ENCODE measurements at regions not wholly inside any gene's neighbourhood (a gene's known extent, or its start where the extent isn't known, plus 50 kb on each side); places are given as distances from the start of the nearest gene placed in this dataset.

DNA sequence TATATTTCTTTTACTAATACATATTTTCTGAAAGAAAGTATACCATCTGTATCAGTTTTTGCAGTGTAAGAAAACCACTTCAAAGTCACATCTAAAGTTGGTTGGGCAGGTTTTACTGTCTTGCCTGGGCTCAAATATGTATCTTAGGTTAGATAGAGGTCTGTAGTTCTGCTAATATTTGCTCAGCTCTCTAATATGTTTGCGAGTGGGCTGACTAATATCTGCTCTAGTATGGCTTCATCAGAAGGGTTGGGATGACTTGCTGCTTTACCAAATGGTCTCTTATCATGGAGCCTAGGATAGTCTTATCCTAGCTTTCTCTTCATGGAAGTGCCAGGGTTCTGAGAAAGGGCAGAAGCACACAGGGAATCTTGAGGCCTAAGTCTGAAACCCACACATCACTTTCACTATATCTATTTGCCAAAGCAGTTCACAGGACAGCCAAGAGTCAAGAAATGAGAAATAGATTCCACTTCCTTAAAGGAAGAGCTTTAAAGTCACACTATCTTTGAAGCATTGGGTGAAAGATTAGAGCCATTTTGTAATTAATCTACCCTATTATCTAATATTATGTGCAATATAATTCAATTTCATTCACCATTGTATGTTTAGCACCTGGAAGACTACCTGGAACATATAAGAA, 610.0 kb downstream of the KCNJ3 start:
- H4K8ac ChIP-seq (ENCODE audit: low read depth in 2 of 2, low read length in 2 of 2), result no peak overlapping the region
- no peak for DNase-seq
- H4K20me1 ChIP-seq (ENCODE audit: insufficient read depth, low read length), result no peaks in the 10 kb centered on the region
- H3K14ac ChIP-seq (replicated peaks; ENCODE audit: low read depth, low read length), result no peak overlapping the region
- no peak overlapping the region for H3K9ac ChIP-seq (ENCODE audit: low read depth, low read length)
- H2BK120ac ChIP-seq (ENCODE audit: low read depth, low read length), result no peak overlapping the region
- no peak overlapping the region for H2BK20ac ChIP-seq (ENCODE audit: low read depth, low read length)
- no peak overlapping the region for H3K18ac ChIP-seq (ENCODE audit: low read depth, low read length)
- no peak overlapping the region for H4K5ac ChIP-seq (ENCODE audit: low read depth, low read length)
- H2AFZ ChIP-seq (replicated peaks; ENCODE audit: low read length, poor library complexity), result no peak overlapping the region
- BruUV-seq (replicated peaks), result no TSS peak
- H3K23ac ChIP-seq (ENCODE audit: low read depth, low read length), result no peak overlapping the region
- no peaks in the 10 kb centered on the region for H3K79me1 ChIP-seq (ENCODE audit: low read depth in 1 of 2, low read length in 2 of 2)
- H3K4me2 ChIP-seq (ENCODE audit: low read depth, low read length), result no peak overlapping the region
- H4K91ac ChIP-seq (ENCODE audit: insufficient read depth, low read depth, low read length), result no peak overlapping the region
- H3K4me1 ChIP-seq (ENCODE audit: control insufficient read depth, insufficient read depth, low read length), result no peaks in the 10 kb centered on the region
- TF ChIP-seq POLR2A (IDR thresholded peaks at IDR 0.05; ENCODE audit: low read depth, low read length) (no peak), MAFK (IDR thresholded peaks at IDR 0.05; ENCODE audit: low read depth, low read length) (no peak)
- TF ChIP-seq, protein P1, sequence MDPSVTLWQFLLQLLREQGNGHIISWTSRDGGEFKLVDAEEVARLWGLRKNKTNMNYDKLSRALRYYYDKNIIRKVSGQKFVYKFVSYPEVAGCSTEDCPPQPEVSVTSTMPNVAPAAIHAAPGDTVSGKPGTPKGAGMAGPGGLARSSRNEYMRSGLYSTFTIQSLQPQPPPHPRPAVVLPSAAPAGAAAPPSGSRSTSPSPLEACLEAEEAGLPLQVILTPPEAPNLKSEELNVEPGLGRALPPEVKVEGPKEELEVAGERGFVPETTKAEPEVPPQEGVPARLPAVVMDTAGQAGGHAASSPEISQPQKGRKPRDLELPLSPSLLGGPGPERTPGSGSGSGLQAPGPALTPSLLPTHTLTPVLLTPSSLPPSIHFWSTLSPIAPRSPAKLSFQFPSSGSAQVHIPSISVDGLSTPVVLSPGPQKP (IDR thresholded peaks at IDR 0.05; ENCODE audit: borderline replicate concordance, low read depth, low read length), result no peak
- H2AK9ac ChIP-seq (replicated peaks; ENCODE audit: low read depth, low read length, poor library complexity), result no peak overlapping the region
- H3K27me3 ChIP-seq (ENCODE audit: control insufficient read depth, insufficient read depth, low read length), result no peaks in the 10 kb centered on the region
- no peaks in the 10 kb centered on the region for H3K9me1 ChIP-seq (ENCODE audit: insufficient read depth, low read length)
- no peak overlapping the region for H3K56ac ChIP-seq (ENCODE audit: extremely low read depth, insufficient read depth, low read length)
- ChIA-PET CTCF (no interaction called here), POLR2A (ENCODE audit: unreplicated experiment) (no interaction called here)
- H3K9me3 ChIP-seq (ENCODE audit: control insufficient read depth, insufficient read depth, low read length), result peaks cover 2% of the 10 kb centered on the region
- H2BK15ac ChIP-seq (ENCODE audit: low read depth, low read length), result no peak overlapping the region
- WGBS, 2 experiments (ENCODE audit: extremely low coverage in 2 of 2, insufficient read length in 1 of 2), result no CpG with 5 or more reads among the region's 1 CpG
- intact Hi-C loops (cut with micrococcal nuclease), result no loop called here
- no peak overlapping the region for H3K4me3 ChIP-seq (ENCODE audit: insufficient read depth, low read depth, low read length)
- in situ Hi-C loops (cut with MboI; ENCODE audit: low sequenced_read_pairs), result no loop called here
- no peak overlapping the region for H2AK5ac ChIP-seq (ENCODE audit: low read depth, low read length)
- no peak overlapping the region for H2BK5ac ChIP-seq (ENCODE audit: low read depth, low read length, poor library complexity, severe bottlenecking)
- dilution Hi-C loops (cut with HindIII; ENCODE audit: low sequenced_read_pairs, unreplicated experiment), result no loop called here
- ATAC-seq (ENCODE audit: low read depth), result no peak
- no peak overlapping the region for H3K27ac ChIP-seq (ENCODE audit: insufficient read depth, low read length)
- no peaks in the 10 kb centered on the region for H3K36me3 ChIP-seq (ENCODE audit: control insufficient read depth, insufficient read depth, low read length)
- no peak overlapping the region for H3K4ac ChIP-seq (ENCODE audit: low read depth, low read length)

Data from IMR-90 (cell line).